SW480 (cell line): ENCODE measurements at regions not wholly inside any gene's neighbourhood (a gene's known extent, or its start where the extent isn't known, plus 50 kb on each side); places are given as distances from the start of the nearest gene placed in this dataset.
"Not testable (repeated sequence)": the region's sequence is repeated elsewhere in the genome, so short reads cannot be mapped to it uniquely, and the experiment has no call there.

Source experiments
- DNase-seq: peaks from one replicate; pipeline ENCODE4 v3.0.0-alpha.2; 2016; ENCODE audit warnings: low spot score

- DNase-seq = not testable (repeated sequence)
These were observed 195.8 kb upstream of the TPTE start for GRCh38 chr21:10325546-10325945.

GRCh38 chr21:10326146-10326545, 195.2 kb upstream of the TPTE start:
- DNase-seq = not testable (repeated sequence)

- DNase-seq = not testable (repeated sequence)
These were observed 192.7 kb upstream of the TPTE start for GRCh38 chr21:10328646-10329045.

- not testable (repeated sequence) for DNase-seq
These were observed 190.7 kb upstream of the TPTE start for GRCh38 chr21:10330641-10331119.

- DNase-seq = not testable (repeated sequence)
These were observed 190.2 kb upstream of the TPTE start for GRCh38 chr21:10331134-10331533.

GRCh38 chr21:10332935-10333334, 188.4 kb upstream of the TPTE start:
- not testable (repeated sequence) for DNase-seq

- not testable (repeated sequence) for DNase-seq
These were observed 187.0 kb upstream of the TPTE start for GRCh38 chr21:10334391-10334790.

- DNase-seq = not testable (repeated sequence)
These were observed 179.0 kb upstream of the TPTE start for GRCh38 chr21:10342261-10342956.

GRCh38 chr21:10343146-10343935, 178.0 kb upstream of the TPTE start:
- DNase-seq = not testable (repeated sequence)

- not testable (repeated sequence) for DNase-seq
These were observed 177.1 kb upstream of the TPTE start for GRCh38 chr21:10344266-10344665.

- DNase-seq = not testable (repeated sequence)
These were observed 176.2 kb upstream of the TPTE start for GRCh38 chr21:10345178-10345612.

GRCh38 chr21:10346249-10346648, 175.1 kb upstream of the TPTE start:
- not testable (repeated sequence) for DNase-seq

- not testable (repeated sequence) for DNase-seq
These were observed 174.3 kb upstream of the TPTE start for GRCh38 chr21:10346933-10347615.

GRCh38 chr21:10347675-10348074, 173.7 kb upstream of the TPTE start:
- not testable (repeated sequence) for DNase-seq

GRCh38 chr21:10348150-10348549, 173.2 kb upstream of the TPTE start:
- not testable (repeated sequence) for DNase-seq

- not testable (repeated sequence) for DNase-seq
These were observed 166.4 kb upstream of the TPTE start for GRCh38 chr21:10354851-10355578.

- DNase-seq = not testable (repeated sequence)
These were observed 162.3 kb upstream of the TPTE start for GRCh38 chr21:10359120-10359519.

GRCh38 chr21:10359911-10360310, 161.5 kb upstream of the TPTE start:
- not testable (repeated sequence) for DNase-seq

GRCh38 chr21:10361214-10361736, 160.1 kb upstream of the TPTE start:
- not testable (repeated sequence) for DNase-seq

- not testable (repeated sequence) for DNase-seq
These were observed 158.6 kb upstream of the TPTE start for GRCh38 chr21:10362816-10363215.

GRCh38 chr21:10363321-10363720, 158.1 kb upstream of the TPTE start:
- DNase-seq = not testable (repeated sequence)
